Fibroblast of skin of scalp (primary cell): ENCODE measurements at regions not wholly inside any gene's neighbourhood (a gene's known extent, or its start where the extent isn't known, plus 50 kb on each side); places are given as distances from the start of the nearest gene placed in this dataset.

ENCODE experiments used
- DNase-seq: peaks from one replicate; pipeline ENCODE4 v3.0.0-alpha.2; 2013

GRCh38 chr4:188854436-188854835 is 715.2 kb downstream of the TRIML1 start:
- no peak for DNase-seq

- no peak for DNase-seq
Measured at GRCh38 chr4:188858696-188859095, 719.5 kb downstream of the TRIML1 start.

GRCh38 chr4:188864741-188865140 is 725.5 kb downstream of the TRIML1 start:
- DNase-seq: no peak

- DNase-seq: no peak
Measured at GRCh38 chr4:188867796-188868195, 728.6 kb downstream of the TRIML1 start.

- peak; percentile 1 for DNase-seq
Measured at GRCh38 chr4:188869581-188869980, 730.3 kb downstream of the TRIML1 start.

- no peak for DNase-seq
Measured at GRCh38 chr4:188872809-188873208, 733.6 kb downstream of the TRIML1 start.

GRCh38 chr4:188876881-188877280 is 737.6 kb downstream of the TRIML1 start:
- DNase-seq: no peak

GRCh38 chr4:188879598-188879997 is 740.4 kb downstream of the TRIML1 start:
- DNase-seq: no peak

- no peak for DNase-seq
Measured at GRCh38 chr4:188887905-188888304, 748.7 kb downstream of the TRIML1 start.

GRCh38 chr4:188892837-188893236 is 753.6 kb downstream of the TRIML1 start:
- DNase-seq: no peak

- no peak for DNase-seq
Measured at GRCh38 chr4:188903986-188904385, 764.7 kb downstream of the TRIML1 start.

GRCh38 chr4:188904617-188905016 is 765.4 kb downstream of the TRIML1 start:
- no peak for DNase-seq

GRCh38 chr4:188905248-188905647 is 766.0 kb downstream of the TRIML1 start:
- DNase-seq: no peak

GRCh38 chr4:188911199-188911598 is 772.0 kb downstream of the TRIML1 start:
- DNase-seq: no peak

- no peak for DNase-seq
Measured at GRCh38 chr4:188911707-188912106, 772.5 kb downstream of the TRIML1 start.

GRCh38 chr4:188915175-188915574 is 775.9 kb downstream of the TRIML1 start:
- no peak for DNase-seq

GRCh38 chr4:188918787-188919186 is 779.5 kb downstream of the TRIML1 start:
- no peak for DNase-seq

- DNase-seq: no peak
Measured at GRCh38 chr4:188930822-188931221, 791.6 kb downstream of the TRIML1 start.

GRCh38 chr4:188934320-188934962 is 795.2 kb downstream of the TRIML1 start:
- peak; percentile 17 for DNase-seq

GRCh38 chr4:188941524-188942119 is 802.4 kb downstream of the TRIML1 start:
- peak; percentile 99 for DNase-seq

- no peak for DNase-seq
Measured at GRCh38 chr4:188942606-188943005, 803.4 kb downstream of the TRIML1 start.

GRCh38 chr4:188949596-188949995 is 810.4 kb downstream of the TRIML1 start:
- DNase-seq: no peak

- no peak for DNase-seq
Measured at GRCh38 chr4:188955066-188955465, 815.8 kb downstream of the TRIML1 start.

GRCh38 chr4:188956566-188956965 is 817.3 kb downstream of the TRIML1 start:
- DNase-seq: no peak

- DNase-seq: no peak
Measured at GRCh38 chr4:188958346-188958745, 819.1 kb downstream of the TRIML1 start.
